ENCODE measurements at regions not wholly inside any gene's neighbourhood (a gene's known extent, or its start where the extent isn't known, plus 50 kb on each side); places are given as distances from the start of the nearest gene placed in this dataset.
A peak's percentile ranks its signal among the peaks of the same experiment; 100 is the strongest.
"Not testable (repeated sequence)": the region's sequence is repeated elsewhere in the genome, so short reads cannot be mapped to it uniquely, and the experiment has no call there.

DNA sequence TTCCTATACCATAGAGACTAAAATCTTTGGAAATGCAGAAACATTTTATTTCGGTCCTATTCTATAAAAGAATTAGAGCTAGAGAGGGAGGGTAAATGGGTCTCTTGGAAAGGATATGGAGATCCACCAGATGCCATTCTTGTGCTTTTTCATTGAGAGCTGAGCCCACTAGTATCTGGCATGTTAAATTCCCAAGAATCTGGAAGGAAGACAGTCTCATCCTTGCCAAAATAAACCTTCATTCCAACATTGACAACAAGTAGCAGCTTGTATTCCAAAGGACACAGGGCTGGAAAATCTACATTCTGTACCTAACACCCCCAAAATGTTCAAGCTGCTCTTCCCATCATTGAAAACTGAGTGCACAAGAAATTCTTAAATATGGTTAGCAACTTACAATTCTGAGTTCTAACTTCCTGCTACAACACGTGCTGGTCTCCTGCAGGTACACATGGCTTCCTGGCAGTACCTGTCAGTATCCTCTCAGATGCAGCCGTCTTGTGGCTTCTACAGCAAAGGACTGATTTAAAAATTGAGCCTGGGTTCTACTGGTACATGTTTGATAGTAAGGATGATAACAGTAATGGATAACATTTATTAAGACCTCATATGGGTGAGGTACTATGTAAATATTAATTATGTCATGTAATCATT is 348.1 kb downstream of the SV2B start:
- H3K4me1 ChIP-seq (ENCODE audit: control insufficient read depth, extremely low read depth, insufficient read depth, low read length): peaks cover 7% of the 10 kb centered on the region
- H4K20me1 ChIP-seq (ENCODE audit: control insufficient read depth, extremely low read depth, insufficient read depth, low read length): no peaks in the 10 kb centered on the region
- dilution Hi-C loops (cut with MboI; ENCODE audit: extremely low pct_ligation_motif_present, low sequenced_read_pairs): no loop called here
- no peaks in the 10 kb centered on the region for H3K79me2 ChIP-seq (ENCODE audit: control insufficient read depth, insufficient read depth, low read length)
- FAIRE-seq (peak; percentile 68), DNase-seq (ENCODE audit: low read depth, low spot score) (no peak)
- no peak overlapping the region for H3K4me3 ChIP-seq (ENCODE audit: control insufficient read depth in 2 of 3, extremely low read depth in 1 of 3, insufficient read depth in 2 of 3, low read depth in 1 of 3, low read length in 3 of 3)
- H3K36me3 ChIP-seq (ENCODE audit: control insufficient read depth in 2 of 2, extremely low read depth in 1 of 2, insufficient read depth in 2 of 2, low read length in 2 of 2): no peaks in the 10 kb centered on the region
- H3K27me3 ChIP-seq (ENCODE audit: control insufficient read depth, extremely low read depth, insufficient read depth, low read length): no peaks in the 10 kb centered on the region
- H3K27ac ChIP-seq (ENCODE audit: control insufficient read depth, insufficient read depth, low read length): no peak overlapping the region
- no peak overlapping the region for H3K9ac ChIP-seq (ENCODE audit: control insufficient read depth, extremely low read depth, insufficient read depth, low read length)
- no peak for TF ChIP-seq EZH2 (IDR thresholded peaks at IDR 0.05; ENCODE audit: low read length)
- TF ChIP-seq, protein P1, sequence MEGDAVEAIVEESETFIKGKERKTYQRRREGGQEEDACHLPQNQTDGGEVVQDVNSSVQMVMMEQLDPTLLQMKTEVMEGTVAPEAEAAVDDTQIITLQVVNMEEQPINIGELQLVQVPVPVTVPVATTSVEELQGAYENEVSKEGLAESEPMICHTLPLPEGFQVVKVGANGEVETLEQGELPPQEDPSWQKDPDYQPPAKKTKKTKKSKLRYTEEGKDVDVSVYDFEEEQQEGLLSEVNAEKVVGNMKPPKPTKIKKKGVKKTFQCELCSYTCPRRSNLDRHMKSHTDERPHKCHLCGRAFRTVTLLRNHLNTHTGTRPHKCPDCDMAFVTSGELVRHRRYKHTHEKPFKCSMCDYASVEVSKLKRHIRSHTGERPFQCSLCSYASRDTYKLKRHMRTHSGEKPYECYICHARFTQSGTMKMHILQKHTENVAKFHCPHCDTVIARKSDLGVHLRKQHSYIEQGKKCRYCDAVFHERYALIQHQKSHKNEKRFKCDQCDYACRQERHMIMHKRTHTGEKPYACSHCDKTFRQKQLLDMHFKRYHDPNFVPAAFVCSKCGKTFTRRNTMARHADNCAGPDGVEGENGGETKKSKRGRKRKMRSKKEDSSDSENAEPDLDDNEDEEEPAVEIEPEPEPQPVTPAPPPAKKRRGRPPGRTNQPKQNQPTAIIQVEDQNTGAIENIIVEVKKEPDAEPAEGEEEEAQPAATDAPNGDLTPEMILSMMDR (optimal IDR thresholded peaks at IDR 0.05 in 1 of 3, IDR thresholded peaks at IDR 0.05 in 1 of 3, conservative IDR thresholded peaks at IDR 0.05 in 1 of 3; ENCODE audit: extremely low read depth in 1 of 3, insufficient read depth in 2 of 3, low read length in 3 of 3): no peak
- H3K9me1 ChIP-seq (ENCODE audit: control insufficient read depth, extremely low read depth, insufficient read depth, low read length): no peaks in the 10 kb centered on the region
- H3K9me3 ChIP-seq (ENCODE audit: control insufficient read depth, low read depth, low read length): no peaks in the 10 kb centered on the region
- no peak overlapping the region for H3K4me2 ChIP-seq (ENCODE audit: control insufficient read depth, extremely low read depth, insufficient read depth, low read depth, low read length)
- no peak overlapping the region for H2AFZ ChIP-seq (ENCODE audit: control insufficient read depth, low read length)

DNA sequence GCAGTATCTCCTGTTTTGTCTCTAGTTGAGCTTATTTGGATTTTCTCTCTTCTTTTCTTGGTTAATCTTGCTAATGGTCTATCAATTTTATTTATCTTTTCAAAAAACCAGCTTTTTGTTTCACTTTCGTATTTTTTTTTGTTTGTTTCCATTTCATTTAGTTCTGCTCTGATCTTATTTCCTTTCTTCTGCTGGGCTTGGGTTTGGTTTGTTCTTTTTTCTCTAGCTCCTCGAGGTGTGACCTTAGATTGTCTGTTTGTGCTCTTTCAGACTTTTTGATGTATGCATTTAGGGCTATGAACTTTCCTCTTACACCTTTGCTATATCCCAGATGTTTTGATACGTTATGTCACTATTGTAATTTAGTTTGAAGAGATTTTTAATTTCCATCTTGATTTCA is 353.3 kb downstream of the SV2B start:
- H3K4me2 ChIP-seq (ENCODE audit: control insufficient read depth, extremely low read depth, insufficient read depth, low read depth, low read length); H3K36me3 ChIP-seq (ENCODE audit: control insufficient read depth in 2 of 2, extremely low read depth in 1 of 2, insufficient read depth in 2 of 2, low read length in 2 of 2); dilution Hi-C loops (cut with MboI; ENCODE audit: extremely low pct_ligation_motif_present, low sequenced_read_pairs); FAIRE-seq; H3K27me3 ChIP-seq (ENCODE audit: control insufficient read depth, extremely low read depth, insufficient read depth, low read length); H2AFZ ChIP-seq (ENCODE audit: control insufficient read depth, low read length); H3K27ac ChIP-seq (ENCODE audit: control insufficient read depth, insufficient read depth, low read length); DNase-seq (ENCODE audit: low read depth, low spot score); H3K9me1 ChIP-seq (ENCODE audit: control insufficient read depth, extremely low read depth, insufficient read depth, low read length); H3K9me3 ChIP-seq (ENCODE audit: control insufficient read depth, low read depth, low read length); H4K20me1 ChIP-seq (ENCODE audit: control insufficient read depth, extremely low read depth, insufficient read depth, low read length); H3K4me3 ChIP-seq (ENCODE audit: control insufficient read depth in 2 of 3, extremely low read depth in 1 of 3, insufficient read depth in 2 of 3, low read depth in 1 of 3, low read length in 3 of 3); H3K79me2 ChIP-seq (ENCODE audit: control insufficient read depth, insufficient read depth, low read length); H3K9ac ChIP-seq (ENCODE audit: control insufficient read depth, extremely low read depth, insufficient read depth, low read length): not testable (repeated sequence)
- H3K4me1 ChIP-seq (ENCODE audit: control insufficient read depth, extremely low read depth, insufficient read depth, low read length): peaks cover 20% of the 10 kb centered on the region

DNA sequence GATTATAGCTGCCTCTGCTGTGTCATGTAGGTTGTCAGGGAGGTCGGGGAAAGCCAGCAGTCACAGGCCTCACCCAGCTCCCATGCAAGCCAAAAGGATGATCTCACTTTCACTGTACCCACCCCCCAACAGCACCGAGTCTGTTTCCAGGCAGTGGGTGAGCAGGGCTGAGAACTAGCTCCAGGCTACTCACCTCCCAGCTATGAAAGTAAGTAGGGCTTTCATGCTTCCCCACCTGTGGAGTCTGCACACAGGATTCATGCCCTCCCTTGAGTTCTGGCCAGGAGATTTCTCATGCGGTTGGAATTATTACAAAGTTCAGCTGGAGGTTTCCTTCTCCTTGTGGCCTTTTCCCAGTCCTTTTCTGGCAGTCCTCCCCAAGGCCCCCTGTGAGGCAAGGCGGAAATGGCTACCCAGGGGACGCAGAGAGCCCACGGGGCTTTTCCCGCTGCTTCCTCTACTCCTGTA is 356.2 kb downstream of the SV2B start:
- Histone ChIP-seq H3K4me2 (ENCODE audit: control insufficient read depth, extremely low read depth, insufficient read depth, low read depth, low read length) (peak overlapping the region; percentile 80), H3K4me3 (ENCODE audit: control insufficient read depth in 2 of 3, extremely low read depth in 1 of 3, insufficient read depth in 2 of 3, low read depth in 1 of 3, low read length in 3 of 3) (peak overlapping the region in 2 of 3 experiments; percentile 2 to 37), H3K4me1 (ENCODE audit: control insufficient read depth, extremely low read depth, insufficient read depth, low read length) (peaks cover 20% of the 10 kb centered on the region), H3K9me1 (ENCODE audit: control insufficient read depth, extremely low read depth, insufficient read depth, low read length) (no peaks in the 10 kb centered on the region), H3K36me3 (ENCODE audit: control insufficient read depth in 2 of 2, extremely low read depth in 1 of 2, insufficient read depth in 2 of 2, low read length in 2 of 2) (no peaks in the 10 kb centered on the region), H3K27me3 (ENCODE audit: control insufficient read depth, extremely low read depth, insufficient read depth, low read length) (no peaks in the 10 kb centered on the region), H3K9me3 (ENCODE audit: control insufficient read depth, low read depth, low read length) (no peaks in the 10 kb centered on the region), H4K20me1 (ENCODE audit: control insufficient read depth, extremely low read depth, insufficient read depth, low read length) (no peaks in the 10 kb centered on the region), H3K9ac (ENCODE audit: control insufficient read depth, extremely low read depth, insufficient read depth, low read length) (peak overlapping the region; percentile 79), H2AFZ (ENCODE audit: control insufficient read depth, low read length) (peak overlapping the region; percentile 84), H3K27ac (ENCODE audit: control insufficient read depth, insufficient read depth, low read length) (peak overlapping the region; percentile 95), H3K79me2 (ENCODE audit: control insufficient read depth, insufficient read depth, low read length) (no peaks in the 10 kb centered on the region)
- TF ChIP-seq, protein P1 (optimal IDR thresholded peaks at IDR 0.05 in 1 of 3, IDR thresholded peaks at IDR 0.05 in 1 of 3, conservative IDR thresholded peaks at IDR 0.05 in 1 of 3; ENCODE audit: extremely low read depth in 1 of 3, insufficient read depth in 2 of 3, low read length in 3 of 3): no peak
- no peak for TF ChIP-seq EZH2 (IDR thresholded peaks at IDR 0.05; ENCODE audit: low read length)
- FAIRE-seq (peak; percentile 99), DNase-seq (ENCODE audit: low read depth, low spot score) (peak; percentile 96)
- dilution Hi-C loops (cut with MboI; ENCODE audit: extremely low pct_ligation_motif_present, low sequenced_read_pairs): no loop called here

Measured in keratinocyte (primary cell).